ENCODE measurements at regions not wholly inside any gene's neighbourhood (a gene's known extent, or its start where the extent isn't known, plus 50 kb on each side); places are given as distances from the start of the nearest gene placed in this dataset.
A peak's percentile ranks its signal among the peaks of the same experiment; 100 is the strongest.

DNA sequence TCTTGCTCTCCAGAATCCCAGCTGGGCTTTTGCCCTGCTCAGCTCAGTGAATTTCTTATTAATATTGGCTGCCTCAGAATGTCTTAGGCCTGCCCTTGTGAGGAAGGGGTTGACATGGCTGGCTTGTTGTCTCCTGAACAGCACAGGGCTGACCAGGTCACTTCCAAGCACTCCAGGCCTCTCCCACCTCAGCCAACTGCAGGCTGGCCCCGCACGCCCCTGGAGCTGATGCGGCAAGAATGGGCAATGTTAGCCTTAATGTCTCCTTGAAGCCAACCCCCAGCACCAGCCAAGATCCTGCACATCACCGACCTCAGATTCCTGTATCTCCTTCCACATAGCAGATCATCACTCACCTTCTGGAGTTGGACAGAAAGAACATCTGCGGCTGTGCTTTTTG, 598.6 kb downstream of the AJAP1 start:
- in situ Hi-C loops (cut with HindIII; ENCODE audit: low pct_unique_long_range_greater_than_20kb, low sequenced_read_pairs), result no loop called here

DNA sequence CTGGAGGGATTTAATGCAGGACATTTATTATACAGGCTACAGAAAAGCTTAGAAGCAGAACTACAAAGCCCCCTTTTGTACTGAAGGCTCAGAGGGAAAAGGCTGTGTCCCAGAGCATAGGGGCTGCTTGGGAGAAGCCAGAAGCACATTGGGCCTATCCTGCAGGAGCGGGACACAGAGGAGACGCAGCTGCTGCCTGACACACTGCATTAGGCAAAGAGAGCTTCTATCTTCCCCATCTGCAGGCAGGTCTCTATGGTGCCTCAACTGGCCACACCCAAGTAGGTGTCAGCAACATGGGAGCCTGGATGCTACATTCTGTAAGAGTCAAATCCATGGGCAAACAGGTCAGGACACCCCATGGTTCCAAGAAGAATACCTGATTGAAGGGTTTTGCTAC, 595.9 kb downstream of the AJAP1 start:
- in situ Hi-C loops (cut with HindIII; ENCODE audit: low pct_unique_long_range_greater_than_20kb, low sequenced_read_pairs), result no loop called here
- no peak for DNase-seq (ENCODE audit: low read depth, low spot score)

More for the DNA sequence above, 598.6 kb downstream of the AJAP1 start:
- DNase-seq (ENCODE audit: low read depth, low spot score), result no peak

DNA sequence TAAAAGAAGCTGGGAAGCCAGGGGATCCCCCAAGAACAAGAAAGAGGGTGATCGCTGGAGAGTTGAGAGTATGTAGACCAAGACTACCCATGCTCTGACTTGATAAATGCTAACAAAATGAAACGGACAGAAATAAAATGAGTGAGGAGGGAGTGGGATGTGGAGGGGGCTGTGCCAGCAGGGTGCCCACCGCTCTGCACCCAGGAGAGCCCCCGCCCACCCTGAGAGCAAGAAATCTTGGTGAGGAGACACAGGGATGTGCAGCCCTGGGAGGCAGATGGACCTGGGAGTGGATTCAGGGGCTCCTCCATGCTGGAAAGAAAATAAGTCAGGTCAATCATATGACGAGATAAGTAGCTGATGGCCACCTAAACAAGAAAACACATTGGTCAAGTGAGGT, 590.9 kb downstream of the AJAP1 start:
- no peak for DNase-seq (ENCODE audit: low read depth, low spot score)
- in situ Hi-C loops (cut with HindIII; ENCODE audit: low pct_unique_long_range_greater_than_20kb, low sequenced_read_pairs), result no loop called here

DNA sequence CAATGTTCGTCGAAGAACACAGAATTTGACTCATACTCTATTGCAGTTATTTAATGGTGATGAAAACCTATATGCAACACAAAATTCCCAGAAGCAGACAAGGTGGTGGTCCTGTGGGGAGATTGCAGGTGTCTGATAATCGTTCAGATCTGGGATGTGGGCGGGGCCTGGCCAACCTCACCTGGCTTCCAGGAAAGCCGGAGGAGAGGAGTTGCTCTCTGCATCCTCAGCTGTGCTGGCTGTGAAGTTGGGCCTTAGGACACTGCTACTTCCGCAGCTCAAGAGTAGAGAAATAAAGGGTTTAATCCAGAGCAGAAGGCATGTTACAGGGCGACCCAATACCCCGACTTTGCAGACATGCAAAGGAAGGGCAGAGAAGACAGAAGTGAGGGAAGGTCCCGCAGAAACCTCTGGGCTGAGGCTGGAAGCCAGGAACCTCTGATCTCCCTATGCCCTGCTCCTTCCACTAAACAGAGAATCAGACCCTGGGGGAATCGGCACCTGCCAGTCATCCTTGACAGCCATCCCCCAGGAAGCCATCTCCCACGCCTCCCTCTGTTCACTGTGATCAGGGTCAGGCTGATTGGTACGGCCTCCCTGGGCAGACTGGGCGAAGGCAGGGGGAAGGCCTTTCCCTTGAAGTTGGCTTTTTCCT, 590.3 kb downstream of the AJAP1 start:
- in situ Hi-C loops (cut with HindIII; ENCODE audit: low pct_unique_long_range_greater_than_20kb, low sequenced_read_pairs), result no loop called here

DNA sequence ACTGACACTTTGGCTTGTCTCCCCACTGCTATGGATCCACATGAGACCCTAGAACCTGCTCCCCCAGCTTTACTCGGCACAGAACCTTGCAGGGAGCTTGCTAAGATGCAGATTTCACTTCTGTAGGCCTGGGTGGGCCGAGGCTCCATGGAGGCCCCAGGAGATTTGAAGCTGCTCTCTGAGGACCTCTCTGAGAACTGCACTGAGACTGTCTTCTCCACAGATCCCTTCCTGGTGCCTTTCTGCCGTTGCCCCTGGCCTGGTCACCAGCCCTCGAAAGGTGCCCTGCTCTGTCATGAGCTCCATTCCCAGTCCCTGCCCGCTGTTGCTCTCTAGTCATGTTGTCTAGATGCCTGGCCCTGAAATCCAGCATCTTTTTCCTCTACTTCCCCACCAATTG, 588.4 kb downstream of the AJAP1 start:
- DNase-seq (ENCODE audit: low read depth, low spot score), result no peak
- in situ Hi-C loops (cut with HindIII; ENCODE audit: low pct_unique_long_range_greater_than_20kb, low sequenced_read_pairs), result no loop called here

More for the DNA sequence above, 590.3 kb downstream of the AJAP1 start:
- no peak for DNase-seq (ENCODE audit: low read depth, low spot score)

DNA sequence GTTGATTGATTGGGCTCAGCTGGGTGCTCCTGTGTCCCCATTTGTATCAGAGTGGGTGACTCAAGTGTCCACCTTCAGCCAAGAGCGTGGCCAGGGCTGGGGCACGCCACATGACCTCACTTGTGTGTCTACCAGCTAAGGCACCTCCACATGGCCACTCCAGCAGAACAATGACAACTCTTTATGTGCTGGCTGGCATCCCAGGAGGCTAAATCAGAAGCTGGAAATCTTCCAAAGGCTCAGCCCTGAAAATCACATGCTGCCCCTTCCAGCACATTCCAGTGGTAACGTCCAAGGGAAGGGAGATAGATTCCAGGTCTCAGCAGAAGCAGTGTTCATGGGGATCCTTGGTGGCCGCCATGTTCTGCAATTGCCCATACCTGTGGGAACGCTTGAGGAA, 585.5 kb downstream of the AJAP1 start:
- in situ Hi-C loops (cut with HindIII; ENCODE audit: low pct_unique_long_range_greater_than_20kb, low sequenced_read_pairs), result no loop called here
- DNase-seq (ENCODE audit: low read depth, low spot score), result peak; percentile 47

DNA sequence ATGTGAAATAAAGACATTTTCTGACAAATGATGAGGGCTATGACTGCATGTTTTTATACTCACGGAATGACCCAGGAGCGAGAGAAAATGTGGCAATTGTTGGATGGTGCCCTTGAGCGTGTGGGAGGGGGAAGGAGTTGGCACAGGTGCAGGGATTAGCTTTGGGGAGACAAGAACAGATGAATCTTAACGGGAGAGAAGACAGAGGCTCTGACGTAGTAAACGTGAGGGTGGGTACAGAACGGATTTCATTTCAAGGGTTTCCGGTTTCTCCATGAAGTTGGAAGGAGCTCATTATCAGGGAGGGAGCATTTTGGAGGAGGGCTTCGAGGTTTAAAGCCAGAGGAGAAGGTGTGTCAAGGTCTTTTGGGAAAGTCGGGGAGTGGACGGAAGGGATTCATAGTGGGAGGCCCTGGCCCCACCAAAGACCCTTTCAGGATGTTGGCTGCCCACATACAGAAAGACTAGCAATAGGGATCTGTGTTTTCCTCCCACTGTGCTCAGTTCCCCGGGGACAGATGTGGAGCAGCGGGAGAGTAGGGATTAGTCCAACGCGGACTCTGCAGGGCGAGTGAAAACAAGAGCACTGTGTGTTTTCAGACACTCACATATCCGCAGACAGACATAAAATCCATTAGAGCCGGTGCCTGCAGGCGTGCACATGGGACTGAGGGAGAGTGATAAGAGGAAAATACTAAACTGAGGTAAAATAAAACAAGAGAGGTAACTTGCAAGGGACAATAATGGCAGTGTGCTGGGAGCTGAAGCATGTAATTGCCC, 584.1 kb downstream of the AJAP1 start:
- in situ Hi-C loops (cut with HindIII; ENCODE audit: low pct_unique_long_range_greater_than_20kb, low sequenced_read_pairs), result no loop called here

DNA sequence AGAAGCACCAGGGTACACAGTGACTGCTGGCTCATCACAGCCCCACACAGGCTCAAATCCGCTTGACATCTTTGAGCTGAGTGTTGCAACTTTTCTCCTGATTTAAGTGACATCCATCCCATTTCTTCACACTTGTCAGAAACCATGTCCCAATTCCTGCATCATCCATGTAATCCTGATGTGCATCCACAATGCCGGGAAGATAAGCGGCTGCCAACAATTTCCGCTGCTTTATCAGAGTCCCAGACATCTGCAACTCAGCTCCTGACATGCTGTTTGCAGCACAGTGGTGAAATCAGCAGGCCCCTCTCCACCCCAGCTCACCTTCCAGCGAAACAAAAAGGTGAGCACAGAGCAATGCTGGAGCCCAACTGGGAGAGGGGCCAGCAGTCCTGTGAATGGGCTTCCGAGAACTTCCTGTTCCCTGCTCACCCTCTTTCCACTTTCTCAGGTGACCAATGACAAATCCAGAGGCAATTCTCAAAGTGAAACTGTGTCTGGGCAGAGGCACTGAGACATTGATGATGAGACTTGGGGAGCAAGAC, 581.0 kb downstream of the AJAP1 start:
- in situ Hi-C loops (cut with HindIII; ENCODE audit: low pct_unique_long_range_greater_than_20kb, low sequenced_read_pairs), result no loop called here
- no peak for DNase-seq (ENCODE audit: low read depth, low spot score)

More for the DNA sequence above, 584.1 kb downstream of the AJAP1 start:
- peak; percentile 19 for DNase-seq (ENCODE audit: low read depth, low spot score)

DNA sequence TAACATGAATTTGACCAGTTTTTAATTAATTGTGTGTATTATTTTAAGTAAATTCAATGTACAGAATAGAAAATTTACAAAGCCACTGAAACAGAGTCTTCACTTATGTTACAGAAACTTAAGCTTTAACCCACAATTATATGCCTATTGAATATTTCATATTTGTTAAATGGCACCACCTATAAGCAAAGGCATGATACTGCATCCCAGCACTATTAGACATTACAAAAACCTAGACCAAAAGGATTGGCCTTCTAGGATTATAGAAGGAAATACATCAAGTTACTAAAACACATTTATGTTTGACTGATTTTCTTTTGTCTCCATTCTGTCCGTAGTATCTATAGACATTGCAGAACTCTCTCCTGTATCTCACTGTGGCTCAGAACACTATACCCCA, 578.1 kb downstream of the AJAP1 start:
- in situ Hi-C loops (cut with HindIII; ENCODE audit: low pct_unique_long_range_greater_than_20kb, low sequenced_read_pairs), result no loop called here
- no peak for DNase-seq (ENCODE audit: low read depth, low spot score)

DNA sequence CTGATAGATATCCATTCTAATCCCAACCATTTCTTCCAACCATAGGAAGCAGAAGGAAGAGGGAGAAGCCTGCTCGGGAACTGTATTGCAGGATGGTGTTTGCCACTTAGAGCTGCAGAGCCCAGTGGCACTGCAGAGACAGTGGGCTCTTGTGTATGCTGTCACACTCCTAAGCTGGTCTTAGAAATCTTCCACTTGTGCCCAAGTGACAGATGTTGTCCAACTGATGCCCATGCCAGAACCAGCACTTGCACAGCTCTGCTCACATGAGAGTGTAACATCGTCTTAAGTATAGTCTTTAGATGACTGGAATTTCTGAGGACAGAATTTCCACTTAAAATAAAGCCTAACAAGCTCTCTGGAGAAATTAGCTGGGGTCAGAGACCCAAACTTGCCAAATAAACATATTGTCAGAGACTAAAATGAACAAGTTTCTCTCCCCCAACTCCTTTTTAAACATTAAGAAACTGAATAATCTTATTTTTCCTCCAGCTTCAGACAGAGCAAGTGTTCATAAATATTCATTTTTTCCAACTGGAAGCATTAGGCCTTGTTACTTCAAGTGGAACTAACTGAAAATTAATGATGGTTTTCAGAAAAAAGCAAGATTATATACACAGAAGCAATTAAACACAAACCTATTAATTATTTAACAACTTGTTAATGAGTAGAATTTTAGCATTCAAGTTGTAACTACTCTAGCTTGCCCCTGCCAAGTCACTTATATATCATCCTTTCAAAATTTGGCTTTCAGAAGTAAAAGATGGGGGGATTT, 577.3 kb downstream of the AJAP1 start:
- DNase-seq (ENCODE audit: low read depth, low spot score), result no peak
- in situ Hi-C loops (cut with HindIII; ENCODE audit: low pct_unique_long_range_greater_than_20kb, low sequenced_read_pairs), result no loop called here

DNA sequence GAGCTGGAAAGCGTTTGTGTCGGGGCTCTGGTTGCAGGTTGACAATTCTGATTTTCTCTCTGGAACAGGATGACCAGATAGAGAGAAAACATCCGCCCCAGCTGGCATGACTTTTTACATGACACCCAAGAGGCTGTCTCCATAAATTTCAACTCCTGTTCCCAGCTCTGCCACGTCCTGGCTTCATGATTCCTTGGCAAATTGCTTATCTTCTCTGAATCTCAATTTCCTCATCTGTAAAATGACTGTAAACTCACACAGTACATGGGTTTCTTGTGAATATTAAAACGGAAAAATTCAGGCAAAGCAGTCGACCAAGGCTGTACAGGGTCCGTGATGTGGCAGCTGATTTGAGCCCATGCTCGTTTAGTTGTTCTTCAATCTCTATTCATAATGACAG, 572.7 kb downstream of the AJAP1 start:
- in situ Hi-C loops (cut with HindIII; ENCODE audit: low pct_unique_long_range_greater_than_20kb, low sequenced_read_pairs), result no loop called here
- DNase-seq (ENCODE audit: low read depth, low spot score), result no peak

DNA sequence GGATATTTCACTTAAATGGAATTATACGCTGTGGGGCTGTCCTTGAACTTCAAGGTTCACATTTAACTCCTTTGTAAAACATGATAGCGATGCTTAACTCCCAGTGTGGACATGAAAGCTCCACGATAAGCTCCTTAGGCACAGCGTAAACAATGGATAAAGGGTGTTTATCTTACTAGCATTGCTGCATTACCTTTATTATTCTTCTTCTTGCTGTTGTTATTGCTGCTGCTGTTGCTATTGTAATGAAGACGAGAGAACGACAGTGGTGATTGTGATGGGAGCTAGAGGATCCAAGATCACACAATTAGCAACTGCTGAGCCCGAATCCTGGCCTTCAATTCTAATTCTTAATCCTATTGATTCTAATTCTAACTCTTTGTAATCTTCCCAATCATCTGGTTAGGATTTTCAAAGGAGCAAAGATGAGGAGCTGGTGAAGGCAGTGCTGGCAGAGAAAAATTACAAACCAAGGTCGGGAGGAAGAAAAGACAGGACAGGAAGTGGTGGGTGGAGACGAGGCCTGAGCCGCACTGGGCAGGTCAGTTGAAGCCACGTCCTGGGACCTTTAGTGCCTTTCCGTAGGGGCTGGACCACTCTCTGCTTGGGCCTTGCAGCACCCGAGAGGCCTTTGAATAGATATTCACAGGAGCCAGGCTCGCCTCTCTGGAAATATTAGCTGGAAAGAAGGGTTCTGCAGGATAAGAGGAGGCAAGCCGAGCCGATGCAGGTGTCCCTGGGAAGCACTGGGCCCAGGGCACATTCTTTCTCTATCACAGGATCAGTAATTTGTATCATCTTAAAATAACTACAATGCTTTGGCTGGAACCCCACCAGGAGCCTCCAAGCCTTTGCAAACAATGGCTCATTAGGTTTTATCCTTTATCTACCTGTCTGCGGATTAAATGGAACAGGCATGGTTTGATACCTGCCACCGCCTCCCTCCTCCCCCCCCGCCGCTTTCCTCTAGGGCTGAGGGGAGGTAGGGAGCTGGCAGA, 571.6 kb downstream of the AJAP1 start:
- in situ Hi-C loops (cut with HindIII; ENCODE audit: low pct_unique_long_range_greater_than_20kb, low sequenced_read_pairs), result no loop called here
- no peak for DNase-seq (ENCODE audit: low read depth, low spot score)

DNA sequence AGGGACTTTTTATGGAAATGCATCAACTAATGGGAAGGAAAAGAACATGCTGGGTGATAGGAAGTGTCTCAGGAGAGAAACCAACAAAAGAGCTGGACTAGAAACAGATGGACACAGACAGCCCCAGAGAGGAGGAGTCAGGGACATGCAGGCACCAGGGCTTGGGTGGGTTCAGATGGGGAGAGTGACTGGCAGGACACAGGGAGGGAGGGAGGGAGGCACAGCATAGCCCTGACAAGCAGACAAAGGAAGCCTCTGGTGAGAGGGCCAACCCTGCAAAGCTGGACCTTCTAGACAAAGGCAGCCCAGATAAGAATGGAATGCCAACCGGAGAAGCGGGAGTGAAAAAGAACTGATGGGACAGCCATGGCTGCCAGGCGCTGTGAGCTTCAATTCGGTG, 568.8 kb downstream of the AJAP1 start:
- DNase-seq (ENCODE audit: low read depth, low spot score), result no peak
- in situ Hi-C loops (cut with HindIII; ENCODE audit: low pct_unique_long_range_greater_than_20kb, low sequenced_read_pairs), result no loop called here

DNA sequence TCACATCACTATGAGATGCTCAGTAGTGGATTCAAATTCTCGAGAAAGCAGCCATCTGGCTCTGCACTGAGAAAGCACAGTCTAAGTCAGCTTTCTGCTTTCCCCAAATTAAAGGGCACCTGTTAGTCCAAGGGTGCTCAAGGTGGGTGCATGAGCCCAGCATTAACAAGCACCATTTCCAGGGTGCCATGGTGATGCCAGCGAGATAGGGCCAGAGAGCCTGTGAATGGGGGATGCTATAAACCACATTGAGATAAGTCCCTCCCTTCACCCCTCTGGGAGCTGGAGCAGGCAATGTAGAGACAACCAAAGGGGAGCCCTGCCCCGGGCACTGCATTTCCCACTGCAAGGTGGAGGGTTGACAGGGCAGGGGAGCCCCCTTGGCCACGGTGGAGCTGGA, 568.2 kb downstream of the AJAP1 start:
- DNase-seq (ENCODE audit: low read depth, low spot score), result no peak
- in situ Hi-C loops (cut with HindIII; ENCODE audit: low pct_unique_long_range_greater_than_20kb, low sequenced_read_pairs), result no loop called here

DNA sequence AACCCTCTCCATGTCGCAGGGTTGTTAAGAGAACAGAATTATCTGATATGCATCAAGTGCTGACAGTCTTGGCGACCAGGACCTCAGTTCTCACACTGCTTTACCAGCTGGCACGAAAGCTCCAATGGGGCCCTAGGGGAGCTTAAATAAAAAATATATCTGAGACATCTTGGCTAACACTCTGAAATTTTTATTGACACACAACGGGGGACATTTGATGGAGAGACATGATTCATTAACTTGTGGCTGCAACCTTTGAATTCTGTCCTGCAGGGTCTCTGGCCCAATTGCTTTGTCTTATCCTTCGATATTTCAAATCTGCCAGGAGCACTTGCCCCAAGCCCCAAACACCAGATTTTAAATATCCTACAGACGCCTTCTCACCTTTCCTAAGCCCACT, 567.0 kb downstream of the AJAP1 start:
- in situ Hi-C loops (cut with HindIII; ENCODE audit: low pct_unique_long_range_greater_than_20kb, low sequenced_read_pairs), result no loop called here
- no peak for DNase-seq (ENCODE audit: low read depth, low spot score)

DNA sequence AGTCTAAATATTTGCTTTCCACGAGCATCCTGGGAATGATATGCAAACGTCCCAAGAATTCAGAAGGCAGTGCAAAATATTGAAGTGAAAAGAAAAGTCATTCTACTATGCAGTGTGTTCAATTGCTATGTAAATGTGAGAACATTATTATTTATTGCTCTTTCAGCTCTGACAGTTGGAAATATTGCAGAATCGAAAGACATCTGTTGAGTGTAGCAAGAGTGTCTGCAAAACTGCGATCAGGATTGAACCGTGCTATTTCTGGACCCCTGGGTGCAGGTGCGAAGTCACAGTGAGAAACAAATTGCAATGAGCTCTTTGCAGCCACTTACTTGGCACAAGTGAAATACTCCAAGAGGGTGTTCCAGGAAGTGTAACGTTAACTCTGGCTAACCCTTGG, 566.4 kb downstream of the AJAP1 start:
- DNase-seq (ENCODE audit: low read depth, low spot score), result no peak
- in situ Hi-C loops (cut with HindIII; ENCODE audit: low pct_unique_long_range_greater_than_20kb, low sequenced_read_pairs), result no loop called here

DNA sequence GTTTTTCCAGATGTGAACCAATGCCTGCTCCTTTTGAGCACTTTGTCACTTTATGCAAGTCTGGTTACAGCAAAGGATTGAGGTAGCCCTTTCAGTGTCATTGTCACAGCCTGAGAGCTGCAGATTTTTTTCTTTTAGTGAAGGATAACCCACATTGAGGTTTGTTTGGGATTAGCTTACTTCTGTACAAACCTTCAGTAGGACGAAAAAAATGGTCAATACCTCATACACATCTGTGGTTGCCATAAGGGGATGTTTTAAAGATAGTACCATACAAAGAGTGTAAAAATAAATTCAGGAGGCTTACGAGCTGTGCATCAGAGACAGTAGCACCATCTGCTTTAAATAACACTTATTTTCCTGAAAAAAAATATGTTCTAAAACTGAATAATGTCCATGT, 566.0 kb downstream of the AJAP1 start:
- DNase-seq (ENCODE audit: low read depth, low spot score), result no peak
- in situ Hi-C loops (cut with HindIII; ENCODE audit: low pct_unique_long_range_greater_than_20kb, low sequenced_read_pairs), result no loop called here
